GM10266 (cell line): ENCODE measurements at regions not wholly inside any gene's neighbourhood (a gene's known extent, or its start where the extent isn't known, plus 50 kb on each side); places are given as distances from the start of the nearest gene placed in this dataset.

ENCODE experiments used
- DNase-seq: peaks from one replicate; pipeline ENCODE4 v3.0.0; 2012; ENCODE audit errors: extremely low spot score
- CTCF ChIP-seq: IDR thresholded peaks from 2 replicates; pipeline ENCODE4 v1.5.1; 2012; ENCODE audit warnings: mild to moderate bottlenecking, low read depth; ENCODE audit not compliant: control insufficient read depth, insufficient read depth; ENCODE audit errors: missing control alignments

GRCh38 chr17:5784791-5785190 lies 200.5 kb upstream of the NLRP1 start:
- DNase-seq: no peak
- TF ChIP-seq CTCF: no peak

- TF ChIP-seq CTCF: no peak
- DNase-seq: no peak
Observed at GRCh38 chr17:5785338-5785737, 201.0 kb upstream of the NLRP1 start.

GRCh38 chr17:5785867-5786509 lies 201.7 kb upstream of the NLRP1 start:
- TF ChIP-seq CTCF: no peak
- no peak for DNase-seq

GRCh38 chr17:5786510-5786875 lies 202.2 kb upstream of the NLRP1 start:
- no peak for DNase-seq
- TF ChIP-seq CTCF: no peak

- DNase-seq: no peak
- no peak for TF ChIP-seq CTCF
Observed at GRCh38 chr17:5788266-5788900, 204.1 kb upstream of the NLRP1 start.

GRCh38 chr17:5789528-5789927 lies 205.2 kb upstream of the NLRP1 start:
- DNase-seq: no peak
- no peak for TF ChIP-seq CTCF

GRCh38 chr17:5793157-5793556 lies 208.8 kb upstream of the NLRP1 start:
- DNase-seq: no peak
- TF ChIP-seq CTCF: no peak
